ENCODE measurements at regions not wholly inside any gene's neighbourhood (a gene's known extent, or its start where the extent isn't known, plus 50 kb on each side); places are given as distances from the start of the nearest gene placed in this dataset.

GRCh38 chr15:46548989-46549388 lies 914.2 kb downstream of the SQOR start:
- TF ChIP-seq TAF1 (IDR thresholded peaks at IDR 0.05; ENCODE audit: borderline replicate concordance, insufficient read depth, low read length) (no peak), FOXP2 (optimal IDR thresholded peaks at IDR 0.05; ENCODE audit: borderline replicate concordance, extremely low read depth, extremely low read length, insufficient read depth) (no peak), SIN3A (IDR thresholded peaks at IDR 0.05; ENCODE audit: borderline replicate concordance, insufficient read depth, low read length) (no peak), POLR2AphosphoS5 (IDR thresholded peaks at IDR 0.05; ENCODE audit: low read depth, low read length) (no peak), REST (IDR thresholded peaks at IDR 0.05; ENCODE audit: insufficient read depth in 1 of 2, low read depth in 2 of 2, low read length in 2 of 2) (no peak)

GRCh38 chr15:46552316-46552715 lies 917.5 kb downstream of the SQOR start:
- TF ChIP-seq SIN3A (IDR thresholded peaks at IDR 0.05; ENCODE audit: borderline replicate concordance, insufficient read depth, low read length) (no peak), REST (IDR thresholded peaks at IDR 0.05; ENCODE audit: insufficient read depth in 1 of 2, low read depth in 2 of 2, low read length in 2 of 2) (no peak), FOXP2 (optimal IDR thresholded peaks at IDR 0.05; ENCODE audit: borderline replicate concordance, extremely low read depth, extremely low read length, insufficient read depth) (no peak), TAF1 (IDR thresholded peaks at IDR 0.05; ENCODE audit: borderline replicate concordance, insufficient read depth, low read length) (no peak), POLR2AphosphoS5 (IDR thresholded peaks at IDR 0.05; ENCODE audit: low read depth, low read length) (no peak)

GRCh38 chr15:46555547-46555946 lies 920.7 kb downstream of the SQOR start:
- no peak for TF ChIP-seq POLR2AphosphoS5 (IDR thresholded peaks at IDR 0.05; ENCODE audit: low read depth, low read length)
- TF ChIP-seq FOXP2 (optimal IDR thresholded peaks at IDR 0.05; ENCODE audit: borderline replicate concordance, extremely low read depth, extremely low read length, insufficient read depth) = no peak
- no peak for TF ChIP-seq SIN3A (IDR thresholded peaks at IDR 0.05; ENCODE audit: borderline replicate concordance, insufficient read depth, low read length)
- no peak for TF ChIP-seq REST (IDR thresholded peaks at IDR 0.05; ENCODE audit: insufficient read depth in 1 of 2, low read depth in 2 of 2, low read length in 2 of 2)
- TF ChIP-seq TAF1 (IDR thresholded peaks at IDR 0.05; ENCODE audit: borderline replicate concordance, insufficient read depth, low read length) = no peak

- TF ChIP-seq FOXP2 (optimal IDR thresholded peaks at IDR 0.05; ENCODE audit: borderline replicate concordance, extremely low read depth, extremely low read length, insufficient read depth) (no peak), POLR2AphosphoS5 (IDR thresholded peaks at IDR 0.05; ENCODE audit: low read depth, low read length) (no peak), REST (IDR thresholded peaks at IDR 0.05; ENCODE audit: insufficient read depth in 1 of 2, low read depth in 2 of 2, low read length in 2 of 2) (no peak), SIN3A (IDR thresholded peaks at IDR 0.05; ENCODE audit: borderline replicate concordance, insufficient read depth, low read length) (no peak), TAF1 (IDR thresholded peaks at IDR 0.05; ENCODE audit: borderline replicate concordance, insufficient read depth, low read length) (no peak)
Observed at GRCh38 chr15:46556010-46556409, 921.2 kb downstream of the SQOR start.
